ENCODE measurements at regions not wholly inside any gene's neighbourhood (a gene's known extent, or its start where the extent isn't known, plus 50 kb on each side); places are given as distances from the start of the nearest gene placed in this dataset.

- no peak overlapping the region for H3K27ac ChIP-seq (ENCODE audit: low read depth in 1 of 2, low read length in 1 of 2)
- no peaks in the 10 kb centered on the region for H3K9me3 ChIP-seq (ENCODE audit: control insufficient read depth in 2 of 2, insufficient read depth in 1 of 2, low read length in 1 of 2)
- no peak overlapping the region for H3K4me3 ChIP-seq (ENCODE audit: low read length in 2 of 2)
- WGBS, result 77% methylated on average over 2 of the region's 2 CpGs
- no peaks in the 10 kb centered on the region for H3K27me3 ChIP-seq (ENCODE audit: control insufficient read depth in 2 of 2, insufficient read depth in 1 of 2, low read length in 1 of 2)
- no peaks in the 10 kb centered on the region for H3K36me3 ChIP-seq (ENCODE audit: control insufficient read depth in 2 of 2, insufficient read depth in 2 of 2, low read length in 1 of 2)
- no peak for DNase-seq (ENCODE audit: low read depth in 6 of 9, low spot score in 9 of 9)
- no peaks in the 10 kb centered on the region for H3K4me1 ChIP-seq (ENCODE audit: control insufficient read depth in 2 of 2, insufficient read depth in 2 of 2, low read length in 2 of 2)
Measured at GRCh38 chr2:51976623-51977022, 944.7 kb upstream of the NRXN1 start.

GRCh38 chr2:51971136-51971535 is 939.2 kb upstream of the NRXN1 start:
- Histone ChIP-seq H3K9me3 (ENCODE audit: control insufficient read depth in 2 of 2, insufficient read depth in 1 of 2, low read length in 1 of 2) (no peaks in the 10 kb centered on the region), H3K27me3 (ENCODE audit: control insufficient read depth in 2 of 2, insufficient read depth in 1 of 2, low read length in 1 of 2) (no peaks in the 10 kb centered on the region), H3K27ac (ENCODE audit: low read depth in 1 of 2, low read length in 1 of 2) (no peak overlapping the region), H3K4me3 (ENCODE audit: low read length in 2 of 2) (no peak overlapping the region), H3K36me3 (ENCODE audit: control insufficient read depth in 2 of 2, insufficient read depth in 2 of 2, low read length in 1 of 2) (no peaks in the 10 kb centered on the region), H3K4me1 (ENCODE audit: control insufficient read depth in 2 of 2, insufficient read depth in 2 of 2, low read length in 2 of 2) (no peaks in the 10 kb centered on the region)
- no peak for DNase-seq (ENCODE audit: low read depth in 6 of 9, low spot score in 9 of 9)
- WGBS, result 76% methylated on average over 1 of the region's 1 CpG

- H3K4me3 ChIP-seq (ENCODE audit: low read length in 2 of 2), result no peak overlapping the region
- no peaks in the 10 kb centered on the region for H3K9me3 ChIP-seq (ENCODE audit: control insufficient read depth in 2 of 2, insufficient read depth in 1 of 2, low read length in 1 of 2)
- no peaks in the 10 kb centered on the region for H3K36me3 ChIP-seq (ENCODE audit: control insufficient read depth in 2 of 2, insufficient read depth in 2 of 2, low read length in 1 of 2)
- 85% methylated on average over 1 of the region's 1 CpG for WGBS
- DNase-seq (ENCODE audit: low read depth in 6 of 9, low spot score in 9 of 9), result no peak
- H3K4me1 ChIP-seq (ENCODE audit: control insufficient read depth in 2 of 2, insufficient read depth in 2 of 2, low read length in 2 of 2), result no peaks in the 10 kb centered on the region
- H3K27me3 ChIP-seq (ENCODE audit: control insufficient read depth in 2 of 2, insufficient read depth in 1 of 2, low read length in 1 of 2), result no peaks in the 10 kb centered on the region
- no peak overlapping the region for H3K27ac ChIP-seq (ENCODE audit: low read depth in 1 of 2, low read length in 1 of 2)
Measured at GRCh38 chr2:51969347-51969746, 937.4 kb upstream of the NRXN1 start.

- no peaks in the 10 kb centered on the region for H3K27me3 ChIP-seq (ENCODE audit: control insufficient read depth in 2 of 2, insufficient read depth in 1 of 2, low read length in 1 of 2)
- H3K9me3 ChIP-seq (ENCODE audit: control insufficient read depth in 2 of 2, insufficient read depth in 1 of 2, low read length in 1 of 2), result no peaks in the 10 kb centered on the region
- WGBS, result 88% methylated on average over 3 of the region's 3 CpGs
- no peak for DNase-seq (ENCODE audit: low read depth in 6 of 9, low spot score in 9 of 9)
- no peaks in the 10 kb centered on the region for H3K36me3 ChIP-seq (ENCODE audit: control insufficient read depth in 2 of 2, insufficient read depth in 2 of 2, low read length in 1 of 2)
- no peak overlapping the region for H3K27ac ChIP-seq (ENCODE audit: low read depth in 1 of 2, low read length in 1 of 2)
- no peaks in the 10 kb centered on the region for H3K4me1 ChIP-seq (ENCODE audit: control insufficient read depth in 2 of 2, insufficient read depth in 2 of 2, low read length in 2 of 2)
- H3K4me3 ChIP-seq (ENCODE audit: low read length in 2 of 2), result no peak overlapping the region
Measured at GRCh38 chr2:51960841-51961335, 929.0 kb upstream of the NRXN1 start.

- Histone ChIP-seq H3K27ac (ENCODE audit: low read depth in 1 of 2, low read length in 1 of 2) (no peak overlapping the region), H3K9me3 (ENCODE audit: control insufficient read depth in 2 of 2, insufficient read depth in 1 of 2, low read length in 1 of 2) (peaks cover 0 to under 1% of the 10 kb centered on the region in 2 donors), H3K4me3 (ENCODE audit: low read length in 2 of 2) (no peak overlapping the region), H3K4me1 (ENCODE audit: control insufficient read depth in 2 of 2, insufficient read depth in 2 of 2, low read length in 2 of 2) (no peaks in the 10 kb centered on the region), H3K36me3 (ENCODE audit: control insufficient read depth in 2 of 2, insufficient read depth in 2 of 2, low read length in 1 of 2) (no peaks in the 10 kb centered on the region), H3K27me3 (ENCODE audit: control insufficient read depth in 2 of 2, insufficient read depth in 1 of 2, low read length in 1 of 2) (no peaks in the 10 kb centered on the region)
- 90% methylated on average over 2 of the region's 2 CpGs for WGBS
- DNase-seq (ENCODE audit: low read depth in 6 of 9, low spot score in 9 of 9), result no peak
Measured at GRCh38 chr2:51960281-51960680, 928.3 kb upstream of the NRXN1 start.

GRCh38 chr2:51959696-51960095 is 927.8 kb upstream of the NRXN1 start:
- WGBS, result 59% methylated on average over 2 of the region's 2 CpGs
- DNase-seq (ENCODE audit: low read depth in 6 of 9, low spot score in 9 of 9), result no peak
- Histone ChIP-seq H3K4me1 (ENCODE audit: control insufficient read depth in 2 of 2, insufficient read depth in 2 of 2, low read length in 2 of 2) (no peaks in the 10 kb centered on the region), H3K9me3 (ENCODE audit: control insufficient read depth in 2 of 2, insufficient read depth in 1 of 2, low read length in 1 of 2) (peaks cover 0 to 4% of the 10 kb centered on the region in 2 donors), H3K36me3 (ENCODE audit: control insufficient read depth in 2 of 2, insufficient read depth in 2 of 2, low read length in 1 of 2) (no peaks in the 10 kb centered on the region), H3K27me3 (ENCODE audit: control insufficient read depth in 2 of 2, insufficient read depth in 1 of 2, low read length in 1 of 2) (no peaks in the 10 kb centered on the region), H3K4me3 (ENCODE audit: low read length in 2 of 2) (no peak overlapping the region), H3K27ac (ENCODE audit: low read depth in 1 of 2, low read length in 1 of 2) (no peak overlapping the region)

GRCh38 chr2:51953931-51954330 is 922.0 kb upstream of the NRXN1 start:
- Histone ChIP-seq H3K4me1 (ENCODE audit: control insufficient read depth in 2 of 2, insufficient read depth in 2 of 2, low read length in 2 of 2) (no peaks in the 10 kb centered on the region), H3K36me3 (ENCODE audit: control insufficient read depth in 2 of 2, insufficient read depth in 2 of 2, low read length in 1 of 2) (no peaks in the 10 kb centered on the region), H3K27ac (ENCODE audit: low read depth in 1 of 2, low read length in 1 of 2) (no peak overlapping the region), H3K9me3 (ENCODE audit: control insufficient read depth in 2 of 2, insufficient read depth in 1 of 2, low read length in 1 of 2) (peaks cover 1 to 15% of the 10 kb centered on the region in 2 donors), H3K27me3 (ENCODE audit: control insufficient read depth in 2 of 2, insufficient read depth in 1 of 2, low read length in 1 of 2) (no peaks in the 10 kb centered on the region), H3K4me3 (ENCODE audit: low read length in 2 of 2) (no peak overlapping the region)
- no peak for DNase-seq (ENCODE audit: low read depth in 6 of 9, low spot score in 9 of 9)

GRCh38 chr2:51921076-51921475 is 889.1 kb upstream of the NRXN1 start:
- Histone ChIP-seq H3K27ac (ENCODE audit: low read depth in 1 of 2, low read length in 1 of 2) (no peak overlapping the region), H3K4me1 (ENCODE audit: control insufficient read depth in 2 of 2, insufficient read depth in 2 of 2, low read length in 2 of 2) (no peaks in the 10 kb centered on the region), H3K4me3 (ENCODE audit: low read length in 2 of 2) (no peak overlapping the region), H3K9me3 (ENCODE audit: control insufficient read depth in 2 of 2, insufficient read depth in 1 of 2, low read length in 1 of 2) (peaks cover 0 to 6% of the 10 kb centered on the region in 2 donors), H3K36me3 (ENCODE audit: control insufficient read depth in 2 of 2, insufficient read depth in 2 of 2, low read length in 1 of 2) (no peaks in the 10 kb centered on the region), H3K27me3 (ENCODE audit: control insufficient read depth in 2 of 2, insufficient read depth in 1 of 2, low read length in 1 of 2) (no peaks in the 10 kb centered on the region)
- no peak for DNase-seq (ENCODE audit: low read depth in 6 of 9, low spot score in 9 of 9)

GRCh38 chr2:51920509-51920908 is 888.6 kb upstream of the NRXN1 start:
- Histone ChIP-seq H3K9me3 (ENCODE audit: control insufficient read depth in 2 of 2, insufficient read depth in 1 of 2, low read length in 1 of 2) (peaks cover 0 to 2% of the 10 kb centered on the region in 2 donors), H3K4me3 (ENCODE audit: low read length in 2 of 2) (no peak overlapping the region), H3K4me1 (ENCODE audit: control insufficient read depth in 2 of 2, insufficient read depth in 2 of 2, low read length in 2 of 2) (no peaks in the 10 kb centered on the region), H3K27me3 (ENCODE audit: control insufficient read depth in 2 of 2, insufficient read depth in 1 of 2, low read length in 1 of 2) (no peaks in the 10 kb centered on the region), H3K27ac (ENCODE audit: low read depth in 1 of 2, low read length in 1 of 2) (no peak overlapping the region), H3K36me3 (ENCODE audit: control insufficient read depth in 2 of 2, insufficient read depth in 2 of 2, low read length in 1 of 2) (no peaks in the 10 kb centered on the region)
- WGBS, result 75% methylated on average over 6 of the region's 6 CpGs
- DNase-seq (ENCODE audit: low read depth in 6 of 9, low spot score in 9 of 9), result no peak

- Histone ChIP-seq H3K4me3 (ENCODE audit: low read length in 2 of 2) (no peak overlapping the region), H3K27me3 (ENCODE audit: control insufficient read depth in 2 of 2, insufficient read depth in 1 of 2, low read length in 1 of 2) (no peaks in the 10 kb centered on the region), H3K4me1 (ENCODE audit: control insufficient read depth in 2 of 2, insufficient read depth in 2 of 2, low read length in 2 of 2) (no peaks in the 10 kb centered on the region), H3K27ac (ENCODE audit: low read depth in 1 of 2, low read length in 1 of 2) (no peak overlapping the region), H3K9me3 (ENCODE audit: control insufficient read depth in 2 of 2, insufficient read depth in 1 of 2, low read length in 1 of 2) (peaks cover 0 to 2% of the 10 kb centered on the region in 2 donors), H3K36me3 (ENCODE audit: control insufficient read depth in 2 of 2, insufficient read depth in 2 of 2, low read length in 1 of 2) (no peaks in the 10 kb centered on the region)
- no peak for DNase-seq (ENCODE audit: low read depth in 6 of 9, low spot score in 9 of 9)
- 91% methylated on average over 1 of the region's 1 CpG for WGBS
Measured at GRCh38 chr2:51919395-51919794, 887.5 kb upstream of the NRXN1 start.
